Neural cell (in vitro differentiated cells): ENCODE measurements at regions not wholly inside any gene's neighbourhood (a gene's known extent, or its start where the extent isn't known, plus 50 kb on each side); places are given as distances from the start of the nearest gene placed in this dataset.

Experiments
- H2AFZ ChIP-seq: fragments of 200-600, 300-800 bp; sonication (generic), shearing (Covaris generic); 2 replicates; pipeline ENCODE4 v1.6.0; 2014; ENCODE audit warnings: low read depth, mild to moderate bottlenecking, antibody characterized with exemption, low read length, moderate library complexity
- H3F3A ChIP-seq: fragments of 200-600 bp; shearing (Covaris generic); 2 replicates; pipeline ENCODE4 v1.6.1; 2016; ENCODE audit warnings: mild to moderate bottlenecking, moderate library complexity, mixed read lengths, antibody characterized with exemption, low read length; ENCODE audit not compliant: insufficient read depth, poor library complexity, severe bottlenecking
- H3K27ac ChIP-seq: fragments of 200-600, 300-800 bp; sonication (generic), shearing (Covaris generic); 2 replicates; pipeline ENCODE4 v1.5.1; 2014; ENCODE audit warnings: mild to moderate bottlenecking, low read length, moderate library complexity
- H3K27me3 ChIP-seq: fragments of 300-800, 200-600 bp; sonication (generic), shearing (Covaris generic); 2 replicates; pipeline ENCODE4 v1.6.0; 2014; ENCODE audit warnings: mild to moderate bottlenecking, low read depth, low read length, moderate library complexity; ENCODE audit not compliant: insufficient read depth
- H3K36me3 ChIP-seq: fragments of 300-800, 200-600 bp; sonication (generic), shearing (Covaris generic); 2 replicates; pipeline ENCODE4 v1.5.1; 2014; ENCODE audit warnings: mild to moderate bottlenecking, antibody characterized with exemption, low read length, moderate library complexity; ENCODE audit not compliant: insufficient read depth
- H3K4me2 ChIP-seq: fragments of 300-800, 200-600 bp; sonication (generic), shearing (Covaris generic); 2 replicates; pipeline ENCODE4 v1.6.0; 2014; ENCODE audit warnings: mild to moderate bottlenecking, low read length
- H3K4me3 ChIP-seq: fragments of 300-800, 200-600 bp; sonication (generic), shearing (Covaris generic); 2 replicates; pipeline ENCODE4 v1.5.1; 2014; ENCODE audit warnings: mild to moderate bottlenecking, low read length, moderate library complexity
- H3K79me2 ChIP-seq: fragments of 200-600 bp; shearing (Covaris generic); replicated peaks from 2 replicates; pipeline ENCODE4 v1.6.0; 2014; ENCODE audit warnings: mild to moderate bottlenecking, low read length, moderate library complexity; ENCODE audit not compliant: insufficient read depth
- H3K9ac ChIP-seq: fragments of 300-800, 200-600 bp; sonication (generic), shearing (Covaris generic); 2 replicates; pipeline ENCODE4 v1.6.1; 2016; ENCODE audit warnings: mild to moderate bottlenecking, low read length, mixed read lengths
- H3K9me2 ChIP-seq: fragments of 200-600 bp; shearing (Covaris generic); 2 replicates; pipeline ENCODE4 v1.6.1; 2016; ENCODE audit warnings: mild to moderate bottlenecking, low read length, mixed read lengths; ENCODE audit not compliant: insufficient read depth
- H3K9me3 ChIP-seq: fragments of 200-600, 300-800 bp; sonication (generic), shearing (Covaris generic); 2 replicates; pipeline ENCODE4 v1.6.1; 2016; ENCODE audit warnings: mild to moderate bottlenecking, mixed run types, low read length, moderate library complexity, mixed read lengths
- H4K20me1 ChIP-seq: fragments of 200-600 bp; shearing (Covaris generic); 2 replicates; pipeline ENCODE4 v1.6.1; 2016; ENCODE audit warnings: mild to moderate bottlenecking, mixed run types; ENCODE audit not compliant: insufficient read depth
- CTCF ChIP-seq: fragments of 450-650 bp; IDR thresholded peaks from 2 replicates; pipeline ENCODE4 v1.5.1; 2014; ENCODE audit warnings: antibody characterized with exemption, mild to moderate bottlenecking, moderate library complexity; ENCODE audit not compliant: poor library complexity, severe bottlenecking
- EP300 ChIP-seq: fragments of 450-650 bp; conservative IDR thresholded peaks from 2 replicates; pipeline ENCODE4 v1.6.1; 2014; ENCODE audit warnings: antibody characterized with exemption, mild to moderate bottlenecking, moderate library complexity; ENCODE audit not compliant: poor library complexity, severe bottlenecking
- EZH2 ChIP-seq: fragments of 200-600, 300-800 bp; shearing (Covaris generic), sonication (generic); IDR thresholded peaks from 2 replicates; pipeline ENCODE4 v1.6.1; 2014; ENCODE audit warnings: antibody characterized with exemption, low read length, borderline replicate concordance, mild to moderate bottlenecking; ENCODE audit not compliant: insufficient read depth, poor library complexity, severe bottlenecking
- MXI1 ChIP-seq: fragments of 450-650 bp; conservative IDR thresholded peaks from 2 replicates; pipeline ENCODE4 v1.6.1; 2014; ENCODE audit warnings: antibody characterized with exemption, mild to moderate bottlenecking; ENCODE audit not compliant: poor library complexity, severe bottlenecking
- POLR2AphosphoS5 ChIP-seq: IDR thresholded peaks from 2 replicates; pipeline ENCODE4 v1.6.1; 2012
- RAD21 ChIP-seq: fragments of 450-650 bp; conservative IDR thresholded peaks from 2 replicates; pipeline ENCODE4 v1.6.1; 2014; ENCODE audit warnings: antibody characterized with exemption, mild to moderate bottlenecking, moderate library complexity
- REST ChIP-seq: IDR thresholded peaks from 2 replicates; pipeline ENCODE4 v1.6.1; 2012; ENCODE audit warnings: borderline replicate concordance
- SMC3 ChIP-seq: fragments of 450-650 bp; conservative IDR thresholded peaks from 2 replicates; pipeline ENCODE4 v1.6.1; 2014; ENCODE audit warnings: antibody characterized with exemption, mild to moderate bottlenecking, moderate library complexity; ENCODE audit not compliant: poor library complexity
- TAF1 ChIP-seq: IDR thresholded peaks from 2 replicates; pipeline ENCODE4 v1.6.1; 2012; ENCODE audit warnings: low read depth

- no peak overlapping the region for H3K27ac ChIP-seq
- H3K79me2 ChIP-seq = no peaks in the 10 kb centered on the region
- H3K4me2 ChIP-seq = no peak overlapping the region
- no peaks in the 10 kb centered on the region for H4K20me1 ChIP-seq
- TF ChIP-seq CTCF = no peak
- TF ChIP-seq RAD21 = no peak
- TF ChIP-seq EZH2 = no peak
- no peak for TF ChIP-seq REST
- no peak for TF ChIP-seq SMC3
- no peak for TF ChIP-seq POLR2AphosphoS5
- no peak for TF ChIP-seq TAF1
- TF ChIP-seq EP300 = no peak
- no peak for TF ChIP-seq MXI1
- no peaks in the 10 kb centered on the region for H3K9me3 ChIP-seq
- no peaks in the 10 kb centered on the region for H3K36me3 ChIP-seq
- no peaks in the 10 kb centered on the region for H3F3A ChIP-seq
- no peaks in the 10 kb centered on the region for H3K9me2 ChIP-seq
- no peaks in the 10 kb centered on the region for H3K27me3 ChIP-seq
- H2AFZ ChIP-seq = no peak overlapping the region
- H3K9ac ChIP-seq = no peak overlapping the region
- H3K4me3 ChIP-seq = no peak overlapping the region
These were observed 92.7 kb upstream of the COL3A1 start for GRCh38 chr2:188881434-188881833.

DNA sequence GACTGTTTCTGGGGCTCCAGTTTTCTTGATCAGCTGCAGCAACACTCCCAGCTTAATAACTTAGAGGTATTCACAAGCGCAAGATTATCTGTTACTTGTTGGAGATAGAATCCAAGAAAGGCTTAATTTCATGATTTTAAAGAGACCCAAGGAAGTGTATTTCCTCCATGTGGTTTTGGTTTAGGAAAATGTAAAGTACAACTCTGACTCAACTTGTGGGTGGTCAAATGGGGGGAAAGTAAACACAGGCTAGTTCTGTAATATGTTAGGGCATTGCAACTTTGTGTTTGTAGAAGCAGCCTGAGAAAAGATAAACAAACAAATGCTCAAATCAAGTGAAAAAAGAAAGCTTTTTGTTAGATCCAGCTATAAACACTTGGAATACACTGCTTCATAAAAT is 90.1 kb upstream of the COL3A1 start:
- no peaks in the 10 kb centered on the region for H3K36me3 ChIP-seq
- H3K27me3 ChIP-seq = no peaks in the 10 kb centered on the region
- no peaks in the 10 kb centered on the region for H3K9me2 ChIP-seq
- no peak overlapping the region for H3K4me3 ChIP-seq
- H3K9me3 ChIP-seq = no peaks in the 10 kb centered on the region
- no peak overlapping the region for H2AFZ ChIP-seq
- no peaks in the 10 kb centered on the region for H4K20me1 ChIP-seq
- H3K27ac ChIP-seq = no peak overlapping the region
- H3K9ac ChIP-seq = no peak overlapping the region
- no peak for TF ChIP-seq SMC3
- TF ChIP-seq EZH2 = no peak
- TF ChIP-seq EP300 = no peak
- TF ChIP-seq RAD21 = no peak
- H3F3A ChIP-seq = no peaks in the 10 kb centered on the region
- no peaks in the 10 kb centered on the region for H3K79me2 ChIP-seq
- no peak overlapping the region for H3K4me2 ChIP-seq

GRCh38 chr2:188884517-188884916 is 89.7 kb upstream of the COL3A1 start:
- no peaks in the 10 kb centered on the region for H3K79me2 ChIP-seq
- TF ChIP-seq RAD21 (no peak), POLR2AphosphoS5 (no peak)
- H3K9ac ChIP-seq = no peak overlapping the region
- H3K4me2 ChIP-seq = no peak overlapping the region
- H3K36me3 ChIP-seq = no peaks in the 10 kb centered on the region
- no peak overlapping the region for H3K27ac ChIP-seq
- no peak overlapping the region for H2AFZ ChIP-seq
- H3K9me3 ChIP-seq = no peaks in the 10 kb centered on the region
- no peaks in the 10 kb centered on the region for H3F3A ChIP-seq
- no peaks in the 10 kb centered on the region for H3K27me3 ChIP-seq
- no peak overlapping the region for H3K4me3 ChIP-seq
- H4K20me1 ChIP-seq = no peaks in the 10 kb centered on the region
- no peaks in the 10 kb centered on the region for H3K9me2 ChIP-seq
